GM19468 (cell line): ENCODE measurements at regions not wholly inside any gene's neighbourhood (a gene's known extent, or its start where the extent isn't known, plus 50 kb on each side); places are given as distances from the start of the nearest gene placed in this dataset.

ENCODE experiments used
- ATAC-seq: cut with Tn5 transposase; IDR thresholded peaks from one replicate; pipeline ENCODE4 v1.9.1; 2021; ENCODE audit warnings: mild to moderate bottlenecking, moderate library complexity, moderate number of reproducible peaks; ENCODE audit not compliant: unreplicated experiment; ENCODE audit errors: extremely low read depth

- no peak for ATAC-seq
Measured at GRCh38 chr16:87234601-87235000, 82.6 kb downstream of the C16orf95 start.

GRCh38 chr16:87235810-87236515 is 81.2 kb downstream of the C16orf95 start:
- ATAC-seq: no peak

- ATAC-seq: no peak
Measured at GRCh38 chr16:87236516-87237115, 80.6 kb downstream of the C16orf95 start.

- no peak for ATAC-seq
Measured at GRCh38 chr16:87238361-87238715, 78.9 kb downstream of the C16orf95 start.

GRCh38 chr16:87239545-87239944 is 77.6 kb downstream of the C16orf95 start:
- no peak for ATAC-seq

GRCh38 chr16:87240211-87241136 is 76.7 kb downstream of the C16orf95 start:
- ATAC-seq: no peak

GRCh38 chr16:87241137-87241771 is 75.9 kb downstream of the C16orf95 start:
- ATAC-seq: no peak

GRCh38 chr16:87243478-87243877 is 73.7 kb downstream of the C16orf95 start:
- no peak for ATAC-seq

- ATAC-seq: no peak
Measured at GRCh38 chr16:87244636-87245197, 72.5 kb downstream of the C16orf95 start.

- no peak for ATAC-seq
Measured at GRCh38 chr16:87245511-87245910, 71.7 kb downstream of the C16orf95 start.

GRCh38 chr16:87246269-87247065 is 70.7 kb downstream of the C16orf95 start:
- no peak for ATAC-seq

- no peak for ATAC-seq
Measured at GRCh38 chr16:87248714-87249113, 68.5 kb downstream of the C16orf95 start.

- no peak for ATAC-seq
Measured at GRCh38 chr16:87249425-87249824, 67.8 kb downstream of the C16orf95 start.

- ATAC-seq: no peak
Measured at GRCh38 chr16:87250431-87250960, 66.7 kb downstream of the C16orf95 start.

GRCh38 chr16:87252269-87252970 is 64.8 kb downstream of the C16orf95 start:
- ATAC-seq: no peak
